Hepatocyte (in vitro differentiated cells): ENCODE measurements at regions not wholly inside any gene's neighbourhood (a gene's known extent, or its start where the extent isn't known, plus 50 kb on each side); places are given as distances from the start of the nearest gene placed in this dataset.

Source experiments
- EZH2 ChIP-seq: fragments of 200-600 bp; sonication (generic); IDR thresholded peaks from 2 replicates; pipeline ENCODE4 v1.6.1; 2016; ENCODE audit warnings: antibody characterized with exemption, mild to moderate bottlenecking, borderline replicate concordance
- EZH2phosphoT487 ChIP-seq: fragments of 200-600 bp; sonication (generic); IDR thresholded peaks from one replicate; pipeline ENCODE4 v1.6.1; 2018; ENCODE audit warnings: antibody characterized with exemption, mild to moderate bottlenecking, low read depth, moderate library complexity; ENCODE audit not compliant: unreplicated experiment, severe bottlenecking
- TF ChIP-seq, protein P1 (sequence below): fragments of 200-600 bp; sonication (generic); IDR thresholded peaks from 2 replicates; pipeline ENCODE4 v1.5.1; 2016; ENCODE audit warnings: antibody characterized with exemption, mild to moderate bottlenecking; ENCODE audit not compliant: poor library complexity

- no peak for TF ChIP-seq EZH2phosphoT487
- TF ChIP-seq, protein P1, sequence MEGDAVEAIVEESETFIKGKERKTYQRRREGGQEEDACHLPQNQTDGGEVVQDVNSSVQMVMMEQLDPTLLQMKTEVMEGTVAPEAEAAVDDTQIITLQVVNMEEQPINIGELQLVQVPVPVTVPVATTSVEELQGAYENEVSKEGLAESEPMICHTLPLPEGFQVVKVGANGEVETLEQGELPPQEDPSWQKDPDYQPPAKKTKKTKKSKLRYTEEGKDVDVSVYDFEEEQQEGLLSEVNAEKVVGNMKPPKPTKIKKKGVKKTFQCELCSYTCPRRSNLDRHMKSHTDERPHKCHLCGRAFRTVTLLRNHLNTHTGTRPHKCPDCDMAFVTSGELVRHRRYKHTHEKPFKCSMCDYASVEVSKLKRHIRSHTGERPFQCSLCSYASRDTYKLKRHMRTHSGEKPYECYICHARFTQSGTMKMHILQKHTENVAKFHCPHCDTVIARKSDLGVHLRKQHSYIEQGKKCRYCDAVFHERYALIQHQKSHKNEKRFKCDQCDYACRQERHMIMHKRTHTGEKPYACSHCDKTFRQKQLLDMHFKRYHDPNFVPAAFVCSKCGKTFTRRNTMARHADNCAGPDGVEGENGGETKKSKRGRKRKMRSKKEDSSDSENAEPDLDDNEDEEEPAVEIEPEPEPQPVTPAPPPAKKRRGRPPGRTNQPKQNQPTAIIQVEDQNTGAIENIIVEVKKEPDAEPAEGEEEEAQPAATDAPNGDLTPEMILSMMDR = no peak
- TF ChIP-seq EZH2 = no peak
Measured at GRCh38 chr12:123056053-123056452, 75.6 kb downstream of the ARL6IP4 start.
